Erythroblast (primary cell): ENCODE measurements at regions not wholly inside any gene's neighbourhood (a gene's known extent, or its start where the extent isn't known, plus 50 kb on each side); places are given as distances from the start of the nearest gene placed in this dataset.

ENCODE experiments used
- GATA1 ChIP-seq: IDR thresholded peaks from 2 replicates; pipeline ENCODE4 v1.6.1; 2011; ENCODE audit warnings: low read depth, mild to moderate bottlenecking, control low read depth, low read length, moderate library complexity
- POLR2A ChIP-seq: IDR thresholded peaks from 2 replicates; pipeline ENCODE4 v1.6.1; 2011; ENCODE audit warnings: mild to moderate bottlenecking, low read length

DNA sequence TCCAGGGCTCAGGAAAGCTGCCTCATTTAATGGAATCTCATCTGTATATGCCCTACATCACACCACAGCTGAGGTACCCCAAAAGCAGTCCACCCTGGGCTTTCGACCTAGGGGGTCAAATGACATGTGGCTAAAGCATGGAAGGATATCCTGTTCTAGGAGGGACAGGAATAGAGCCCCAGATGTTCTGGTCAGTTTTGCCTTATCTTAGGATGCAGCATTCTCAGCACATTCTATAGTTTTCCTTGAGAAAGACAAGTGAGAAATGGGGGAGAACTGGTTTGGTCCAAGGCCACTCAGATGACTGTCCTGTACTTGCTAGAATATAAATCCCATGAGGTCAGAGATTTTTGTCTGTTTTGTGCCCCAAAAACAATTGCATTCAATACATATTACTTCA lies 688.0 kb upstream of the ZEB2 start:
- TF ChIP-seq POLR2A (no peak), GATA1 (no peak)
